Tibial nerve (tissue), 4 donors: ENCODE measurements at regions not wholly inside any gene's neighbourhood (a gene's known extent, or its start where the extent isn't known, plus 50 kb on each side); places are given as distances from the start of the nearest gene placed in this dataset.

Experiments
- EP300 ChIP-seq, 2 donors: sonication (generic); formaldehyde crosslinking; IDR thresholded peaks; one replicate each; pipeline ENCODE4 v1.6.1; 2017; ENCODE audit warnings: antibody characterized with exemption in 2 of 2, mild to moderate bottlenecking in 1 of 2
- POLR2A ChIP-seq, 2 donors: fragments of 450-650 bp; IDR thresholded peaks; one replicate each; pipeline ENCODE4 v1.6.1; 2017; ENCODE audit warnings: antibody characterized with exemption in 2 of 2, mild to moderate bottlenecking in 2 of 2, moderate library complexity in 2 of 2
- TF ChIP-seq, protein P1 (sequence below), 5 experiments: fragments of 200-600 bp in 3 of 5; fragments of 450-650 bp in 2 of 5; sonication (generic) in 3 of 5; IDR thresholded peaks; one replicate each; pipeline ENCODE4 v1.5.1; 2016 to 2019; ENCODE audit warnings: antibody characterized with exemption in 5 of 5, mild to moderate bottlenecking in 3 of 5, moderate library complexity in 2 of 5

DNA sequence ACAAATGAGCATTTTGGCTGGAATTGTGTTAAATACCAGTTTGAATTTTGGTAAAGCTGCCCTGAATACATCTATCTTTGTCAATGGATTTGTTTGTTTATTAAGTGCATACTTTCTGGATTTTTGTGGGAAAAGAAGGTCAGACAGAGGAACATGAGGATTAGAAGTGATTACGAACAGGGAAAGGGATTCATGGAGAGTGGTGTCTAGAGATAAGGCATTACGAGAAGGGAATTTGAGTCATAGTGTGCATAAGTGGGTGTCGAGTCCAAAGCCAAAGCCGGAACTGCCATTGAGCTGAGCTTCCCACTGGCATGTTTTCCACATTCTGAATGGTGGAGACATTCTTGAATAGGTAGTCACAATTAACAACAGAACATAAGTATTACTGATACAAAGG is 68.9 kb upstream of the EFEMP1 start:
- TF ChIP-seq, protein P1, sequence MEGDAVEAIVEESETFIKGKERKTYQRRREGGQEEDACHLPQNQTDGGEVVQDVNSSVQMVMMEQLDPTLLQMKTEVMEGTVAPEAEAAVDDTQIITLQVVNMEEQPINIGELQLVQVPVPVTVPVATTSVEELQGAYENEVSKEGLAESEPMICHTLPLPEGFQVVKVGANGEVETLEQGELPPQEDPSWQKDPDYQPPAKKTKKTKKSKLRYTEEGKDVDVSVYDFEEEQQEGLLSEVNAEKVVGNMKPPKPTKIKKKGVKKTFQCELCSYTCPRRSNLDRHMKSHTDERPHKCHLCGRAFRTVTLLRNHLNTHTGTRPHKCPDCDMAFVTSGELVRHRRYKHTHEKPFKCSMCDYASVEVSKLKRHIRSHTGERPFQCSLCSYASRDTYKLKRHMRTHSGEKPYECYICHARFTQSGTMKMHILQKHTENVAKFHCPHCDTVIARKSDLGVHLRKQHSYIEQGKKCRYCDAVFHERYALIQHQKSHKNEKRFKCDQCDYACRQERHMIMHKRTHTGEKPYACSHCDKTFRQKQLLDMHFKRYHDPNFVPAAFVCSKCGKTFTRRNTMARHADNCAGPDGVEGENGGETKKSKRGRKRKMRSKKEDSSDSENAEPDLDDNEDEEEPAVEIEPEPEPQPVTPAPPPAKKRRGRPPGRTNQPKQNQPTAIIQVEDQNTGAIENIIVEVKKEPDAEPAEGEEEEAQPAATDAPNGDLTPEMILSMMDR (IDR thresholded peaks at IDR 0.05) = no peak
- TF ChIP-seq POLR2A (IDR thresholded peaks at IDR 0.05) = no peak
- TF ChIP-seq EP300 (IDR thresholded peaks at IDR 0.05) = no peak
